Stimulated activated naive CD8-positive, alpha-beta T cell treated with anti-CD3 and anti-CD28 coated beads, Interleukin-15, Interleukin-2, amounts not matched to agents 100 U/mL and 50 U/mL, for 24 hours (primary cell): ENCODE measurements at regions not wholly inside any gene's neighbourhood (a gene's known extent, or its start where the extent isn't known, plus 50 kb on each side); places are given as distances from the start of the nearest gene placed in this dataset.

Source experiments
- ATAC-seq: fragments of 150-1000 bp; cut with Tn5 transposase; one replicate; pipeline ENCODE4 v1.10.0; 2021
- DNase-seq: peaks from one replicate; pipeline ENCODE4 v3.0.0; 2021

DNA sequence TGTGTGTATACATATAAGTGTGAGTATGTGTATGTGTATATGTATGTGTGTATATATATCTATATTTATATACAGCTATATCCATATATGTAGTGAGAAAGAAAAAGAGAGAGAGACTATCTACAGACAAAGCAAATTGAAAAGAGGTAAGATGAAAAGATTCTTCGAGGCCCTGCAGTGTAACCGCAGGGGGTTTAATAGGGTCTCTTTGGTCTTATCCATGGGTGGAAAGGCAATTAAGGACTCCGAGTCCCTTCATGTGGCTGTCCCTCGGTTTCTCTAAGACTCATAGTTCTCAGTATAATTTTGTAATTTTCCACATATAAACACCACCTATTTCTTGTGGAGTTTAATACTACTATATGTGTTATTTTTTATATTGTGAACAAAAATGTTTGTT lies 50.6 kb upstream of the JAZF1 start:
- no peak for DNase-seq
- ATAC-seq: no peak

DNA sequence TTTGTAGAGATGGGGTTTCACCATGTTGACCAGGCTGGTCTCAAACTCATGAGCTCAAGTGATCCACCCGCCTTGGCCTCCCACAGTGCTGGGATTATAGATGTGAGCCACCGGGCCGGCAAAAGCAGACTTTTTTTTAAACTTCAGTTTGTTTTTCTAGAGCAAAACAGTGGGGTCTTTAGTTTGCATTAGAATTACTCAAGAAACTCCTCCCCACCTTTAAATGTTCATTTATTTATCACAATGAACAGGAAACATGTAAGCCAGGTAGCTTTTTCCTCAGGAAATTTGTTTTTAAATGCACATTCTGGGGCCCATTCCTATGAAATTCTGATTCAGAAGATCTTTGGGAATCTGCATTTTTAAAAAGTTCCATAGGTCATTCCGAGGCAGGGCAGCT lies 56.0 kb upstream of the JAZF1 start:
- no peak for ATAC-seq

DNA sequence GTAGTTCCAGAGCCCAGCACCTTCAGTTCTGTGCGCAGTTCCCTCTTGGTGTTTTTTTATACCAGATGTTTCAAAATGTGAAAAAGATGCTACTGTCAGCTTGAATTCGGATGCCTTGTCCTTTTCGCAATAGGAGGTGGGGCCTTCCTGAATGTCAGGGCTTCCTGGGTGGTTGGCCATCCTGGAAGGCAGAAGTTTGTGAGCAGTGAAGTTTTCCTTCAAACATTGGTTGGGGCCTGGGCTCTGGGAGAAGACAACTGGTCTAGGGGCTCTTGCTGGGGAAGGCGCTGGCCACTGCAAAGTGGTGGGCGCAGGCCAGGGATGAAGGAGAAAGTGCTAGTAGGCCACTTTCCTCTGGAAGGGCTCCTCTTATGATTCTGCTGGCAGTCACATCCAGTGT lies 56.8 kb upstream of the JAZF1 start:
- no peak for ATAC-seq

More for the DNA sequence above, 56.0 kb upstream of the JAZF1 start:
- DNase-seq: no peak

GRCh38 chr7:28239823-28240204 lies 59.2 kb upstream of the JAZF1 start:
- peak; percentile 55 for ATAC-seq
- no peak for DNase-seq

More for the DNA sequence above, 56.8 kb upstream of the JAZF1 start:
- DNase-seq: no peak

- no peak for ATAC-seq
- no peak for DNase-seq
Measured at GRCh38 chr7:28240481-28240880, 59.9 kb upstream of the JAZF1 start.

GRCh38 chr7:28243861-28244260 lies 63.3 kb upstream of the JAZF1 start:
- DNase-seq (no peak), ATAC-seq (no peak)

DNA sequence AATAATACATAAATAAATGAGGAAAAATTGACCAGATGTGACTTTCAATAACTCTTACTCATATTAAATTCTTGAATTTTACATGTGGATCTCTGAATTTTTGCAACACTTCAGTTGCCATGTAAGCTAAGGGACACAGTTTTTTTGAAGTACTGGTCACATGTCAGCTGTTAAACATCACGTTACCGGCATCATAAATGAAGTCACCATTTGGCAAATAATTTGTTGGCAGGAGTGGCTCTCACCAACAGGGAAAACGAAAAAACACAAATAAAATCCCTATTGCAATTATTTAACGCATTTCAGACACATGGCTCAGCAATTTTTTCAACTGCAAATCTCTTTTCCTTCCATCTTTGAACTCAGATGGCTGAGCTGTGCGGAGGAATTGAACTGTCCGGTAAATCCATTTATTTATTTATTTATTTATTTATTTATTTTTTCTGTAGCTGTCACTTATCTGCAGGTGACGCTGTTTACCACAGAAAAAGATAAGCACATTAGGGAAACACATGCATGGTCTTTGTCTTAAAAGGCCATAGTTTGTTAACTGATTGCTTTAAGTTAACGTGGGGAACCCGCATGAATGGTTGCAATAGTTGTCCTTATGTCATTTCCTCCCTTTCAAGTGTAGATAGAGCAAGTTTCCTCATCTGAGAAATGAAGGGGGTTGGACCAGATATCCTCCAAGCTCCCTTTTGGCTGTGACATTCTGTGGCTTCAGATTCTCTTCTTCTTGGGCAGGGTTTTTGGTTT lies 64.7 kb upstream of the JAZF1 start:
- no peak for ATAC-seq
- DNase-seq: no peak

DNA sequence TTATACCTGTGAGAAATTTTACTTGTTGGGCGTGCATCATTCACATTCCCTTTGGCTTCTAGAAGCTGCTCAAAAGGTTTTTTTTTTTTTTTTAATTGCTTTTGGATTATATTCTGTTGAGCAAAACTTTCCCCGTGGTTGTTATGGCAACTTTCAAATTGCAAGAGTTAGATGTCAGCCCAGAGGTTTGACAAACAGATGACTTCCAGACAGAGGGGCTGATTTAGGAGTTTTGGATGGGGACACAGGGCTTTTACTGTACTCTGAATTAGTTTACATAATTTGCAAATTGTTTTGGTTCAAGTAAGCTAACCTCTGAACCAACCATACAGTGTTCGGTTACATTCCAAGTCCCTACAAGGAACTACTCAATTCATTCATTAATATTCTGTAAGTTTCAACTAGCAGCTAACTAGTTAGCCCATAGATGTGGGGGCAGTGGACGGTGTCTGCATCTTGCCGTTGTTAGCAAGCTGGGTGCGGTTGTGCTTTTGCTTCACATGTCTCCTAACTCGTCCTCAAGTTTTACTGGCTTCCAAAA lies 66.4 kb upstream of the JAZF1 start:
- no peak for ATAC-seq
- DNase-seq: no peak

DNA sequence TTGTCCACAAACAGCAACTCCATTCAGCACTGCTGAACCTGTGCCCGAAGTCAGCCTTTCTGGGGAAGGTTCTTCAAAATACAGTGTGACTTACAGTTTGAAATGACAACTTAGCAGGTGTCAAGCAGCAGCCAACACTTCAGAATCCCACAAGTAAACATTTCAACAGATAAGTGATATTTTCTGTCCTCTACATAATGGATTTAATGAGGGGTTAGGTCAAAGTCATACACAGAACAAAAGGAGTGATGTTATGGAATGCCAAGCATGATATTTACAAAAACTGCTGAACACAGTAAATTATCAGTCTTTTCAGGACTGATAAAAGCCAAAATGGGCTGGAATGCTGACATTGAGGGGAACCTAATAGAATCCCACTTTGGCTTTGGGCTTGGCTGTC lies 77.6 kb upstream of the JAZF1 start:
- no peak for ATAC-seq

GRCh38 chr7:28260969-28261368 lies 80.4 kb upstream of the JAZF1 start:
- ATAC-seq: no peak
- no peak for DNase-seq

More for the DNA sequence above, 77.6 kb upstream of the JAZF1 start:
- DNase-seq: no peak

GRCh38 chr7:28263622-28264271 lies 83.2 kb upstream of the JAZF1 start:
- no peak for ATAC-seq
- DNase-seq: no peak

DNA sequence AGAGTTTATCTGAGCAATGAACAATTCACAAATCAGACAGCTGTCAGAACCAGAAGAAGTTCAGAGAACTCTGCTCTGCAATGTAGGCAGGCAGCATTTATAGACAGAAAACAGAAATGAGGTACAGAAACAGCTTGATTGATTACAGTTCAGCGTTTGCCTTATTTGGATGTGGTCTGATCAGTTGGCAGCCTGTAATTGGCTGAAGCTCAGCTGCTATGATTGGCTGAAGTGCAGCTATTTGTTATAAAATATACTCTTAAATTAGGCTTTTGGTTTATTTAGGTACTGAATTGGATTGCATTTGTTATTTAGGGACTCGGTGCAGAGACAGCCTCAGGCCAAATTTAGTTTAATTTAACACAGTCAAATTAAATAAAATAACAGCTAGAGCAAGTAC lies 85.8 kb upstream of the JAZF1 start:
- ATAC-seq (no peak), DNase-seq (no peak)

DNA sequence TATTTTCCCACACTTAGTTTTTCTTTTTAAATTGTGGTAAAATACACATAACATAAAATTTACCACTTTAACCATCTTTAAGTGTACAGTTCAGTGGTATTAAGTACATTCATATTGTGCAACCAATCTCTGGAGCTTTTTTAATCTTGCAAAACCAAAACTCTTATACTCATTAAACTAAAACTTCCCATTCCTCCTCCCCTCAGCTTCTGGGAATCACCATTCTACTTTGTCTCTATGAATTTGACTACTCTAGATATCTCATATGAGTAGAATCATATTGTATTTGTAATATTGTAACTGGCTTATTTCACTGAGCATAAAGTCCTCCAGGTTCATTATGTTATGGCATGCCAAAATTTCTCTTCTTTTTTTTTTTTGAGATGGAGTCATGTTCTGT lies 86.4 kb upstream of the JAZF1 start:
- ATAC-seq: peak; percentile 46
- DNase-seq: no peak

DNA sequence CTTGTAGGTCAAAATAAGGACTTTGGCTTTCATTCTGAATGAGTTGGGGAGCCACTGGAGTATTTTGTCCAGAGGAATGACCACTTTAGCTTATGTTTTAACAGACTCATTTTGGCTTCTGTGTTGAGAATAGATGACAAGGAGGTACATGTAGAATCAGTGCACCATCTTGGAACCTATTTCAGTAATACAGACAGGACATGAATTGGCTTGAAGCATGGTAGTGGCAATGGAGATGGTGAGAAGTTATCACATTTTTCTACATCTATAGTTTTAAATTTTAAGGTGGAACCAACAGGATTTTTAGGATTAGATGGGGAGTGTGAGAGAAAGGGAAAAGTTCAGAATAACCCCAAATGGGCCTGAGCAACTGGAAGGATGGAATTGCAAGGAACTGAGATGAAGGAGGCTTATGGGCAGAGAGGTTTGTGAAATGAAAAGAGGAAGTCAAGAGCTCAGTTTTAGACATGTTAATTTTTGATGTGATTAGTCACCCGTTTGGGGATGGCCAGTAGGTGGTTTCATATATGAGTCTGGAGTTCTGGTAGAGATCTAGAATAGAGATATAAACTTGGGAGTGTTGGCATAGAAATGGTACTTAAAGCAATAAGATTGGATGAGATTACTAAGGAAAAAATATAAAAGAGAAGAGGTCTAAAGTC lies 89.2 kb upstream of the JAZF1 start:
- ATAC-seq: peak; percentile 71
- DNase-seq: no peak

DNA sequence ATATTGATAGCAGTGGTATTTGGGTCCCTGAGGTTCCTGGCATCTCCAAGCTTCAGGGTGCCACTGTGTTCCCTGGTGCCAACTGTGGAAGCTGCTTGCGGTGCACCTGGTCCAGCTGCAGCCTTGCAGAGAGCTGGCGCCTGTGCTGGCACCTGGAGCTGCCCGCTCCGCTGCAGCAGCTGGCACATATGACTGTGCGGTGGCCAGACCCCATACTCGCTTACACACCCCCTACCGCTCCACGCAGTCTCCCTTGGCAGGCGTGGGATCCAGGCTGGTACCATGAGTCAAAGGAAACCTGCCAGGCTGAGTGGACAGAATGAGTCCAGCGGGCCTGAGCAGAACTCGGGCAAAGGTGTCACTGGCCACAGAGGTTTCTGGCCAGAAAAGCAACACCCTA lies 89.9 kb upstream of the JAZF1 start:
- ATAC-seq (no peak), DNase-seq (no peak)

- no peak for ATAC-seq
- peak; percentile 46 for DNase-seq
Measured at GRCh38 chr7:28272461-28272877, 91.9 kb upstream of the JAZF1 start.

GRCh38 chr7:28276298-28276697 lies 95.7 kb upstream of the JAZF1 start:
- no peak for ATAC-seq

GRCh38 chr7:28277364-28277763 lies 96.8 kb upstream of the JAZF1 start:
- no peak for ATAC-seq

More at GRCh38 chr7:28276298-28276697, 95.7 kb upstream of the JAZF1 start:
- DNase-seq: no peak

DNA sequence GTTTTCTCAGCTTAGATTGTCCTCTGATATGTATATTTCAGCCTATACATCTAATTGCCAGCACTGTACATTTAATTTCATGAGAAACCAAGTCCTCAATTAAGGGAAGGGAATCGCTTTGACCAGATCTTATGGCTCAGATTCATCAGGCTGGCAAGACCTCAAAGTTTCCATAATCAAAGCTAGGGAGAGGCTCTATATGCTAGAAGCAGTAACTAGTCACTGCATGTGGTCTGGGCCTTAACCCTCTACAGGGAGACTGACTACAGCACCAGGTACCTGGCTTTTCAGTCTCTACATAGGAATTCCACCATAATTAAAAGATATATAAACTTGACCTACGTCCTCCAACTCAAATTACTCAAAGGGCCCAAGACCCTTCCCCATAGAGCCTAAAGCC lies 97.4 kb upstream of the JAZF1 start:
- ATAC-seq (no peak), DNase-seq (no peak)

More at GRCh38 chr7:28277364-28277763, 96.8 kb upstream of the JAZF1 start:
- DNase-seq: no peak

DNA sequence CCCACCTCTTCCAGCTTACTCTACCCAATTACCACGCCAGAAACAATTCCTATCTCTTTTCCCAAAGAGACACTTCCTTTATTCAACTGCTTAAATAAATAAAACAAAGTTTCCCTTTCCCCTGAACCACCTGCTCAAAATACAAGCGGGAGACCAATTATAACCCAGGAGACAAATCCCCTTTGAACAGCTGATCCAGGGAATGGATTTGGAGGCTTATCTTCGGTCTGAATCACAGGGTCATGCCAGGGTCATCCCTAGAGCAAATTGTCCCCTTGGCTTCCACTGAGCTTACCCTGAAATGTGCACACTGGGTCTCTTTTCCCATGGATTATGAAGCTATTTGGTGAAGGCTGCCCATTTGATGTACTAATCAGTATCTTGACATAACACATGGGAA lies 99.9 kb upstream of the JAZF1 start:
- no peak for ATAC-seq
- no peak for DNase-seq

- DNase-seq: no peak
- ATAC-seq: no peak
Measured at GRCh38 chr7:28290496-28290895, 109.9 kb upstream of the JAZF1 start.

DNA sequence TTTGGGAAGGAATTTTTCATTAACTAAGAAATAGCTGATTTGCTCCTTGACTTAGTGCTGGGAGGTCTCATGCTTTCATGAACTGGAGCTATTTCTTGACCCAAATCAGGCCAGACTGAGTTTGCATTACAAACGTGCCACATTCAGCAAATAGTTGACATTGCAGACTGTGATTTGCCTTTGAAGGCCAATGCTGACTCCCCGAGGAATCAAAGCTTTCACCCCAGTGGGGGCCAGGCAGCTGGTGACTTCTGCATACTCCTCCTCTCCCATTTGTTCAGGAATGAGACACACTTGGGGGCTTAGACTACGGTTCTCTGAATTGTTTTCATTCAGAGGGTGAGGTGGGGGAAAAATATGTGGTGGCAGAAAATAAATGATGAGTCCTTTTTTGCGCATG lies 111.0 kb upstream of the JAZF1 start:
- ATAC-seq (no peak), DNase-seq (no peak)
